Hematopoietic multipotent progenitor cell treated with erythropoietin and hydrocortisone succinate and interleukin-3 and kit ligand, for 15 days (in vitro differentiated cells): ENCODE measurements at regions not wholly inside any gene's neighbourhood (a gene's known extent, or its start where the extent isn't known, plus 50 kb on each side); places are given as distances from the start of the nearest gene placed in this dataset.
"Not testable (repeated sequence)": the region's sequence is repeated elsewhere in the genome, so short reads cannot be mapped to it uniquely, and the experiment has no call there.

ENCODE experiments used
- DNase-seq: peaks from one replicate; pipeline ENCODE4 v3.0.0-alpha.2; 2015; ENCODE audit warnings: low spot score

DNA sequence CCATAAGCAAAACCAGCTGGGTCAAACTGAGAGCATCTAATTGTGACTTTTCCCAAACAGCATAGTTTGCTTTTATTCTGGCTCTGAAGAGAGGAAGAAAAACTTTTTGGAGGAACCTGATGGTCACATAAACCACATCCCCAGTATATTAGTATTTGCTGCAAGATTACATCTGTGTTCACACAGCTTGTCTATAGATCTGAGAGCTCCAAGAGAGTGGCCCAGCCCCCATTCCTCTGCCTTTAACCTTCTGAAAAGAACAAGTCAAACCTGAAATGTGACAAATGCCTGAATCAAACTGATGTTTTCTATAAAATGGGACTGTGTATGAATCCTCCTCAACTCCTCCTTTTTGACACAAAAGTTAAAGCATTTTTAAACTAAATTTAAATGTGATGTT is 435.2 kb downstream of the ZNF479 start:
- DNase-seq: not testable (repeated sequence)

DNA sequence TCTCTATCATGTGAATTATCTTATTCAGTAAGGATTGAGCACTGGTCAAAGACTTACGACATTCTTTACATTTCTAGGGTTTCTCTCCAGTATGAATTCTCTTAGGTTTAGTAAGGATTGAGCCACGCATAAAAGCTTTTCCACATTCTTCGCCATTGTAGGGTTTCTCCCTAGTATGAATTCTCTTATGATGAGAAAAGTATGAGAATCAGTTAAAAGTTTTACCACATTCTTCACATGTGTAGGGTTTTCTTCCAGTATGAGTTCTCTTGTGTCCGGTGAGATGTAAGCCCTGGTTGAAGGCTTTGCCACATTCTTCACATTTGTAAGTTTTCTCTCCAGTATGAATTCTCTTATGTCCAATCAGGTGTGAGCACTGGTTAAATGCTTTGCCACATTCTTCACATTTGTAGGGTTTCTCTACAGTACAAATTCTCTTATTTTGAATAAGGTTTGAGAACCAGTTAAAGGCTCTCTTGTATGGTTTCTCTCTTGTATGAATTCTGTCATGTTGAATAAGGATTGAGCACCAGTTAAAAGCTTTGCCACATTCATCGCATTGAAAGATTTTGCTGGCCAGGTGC is 445.9 kb downstream of the ZNF479 start:
- DNase-seq: no peak

DNA sequence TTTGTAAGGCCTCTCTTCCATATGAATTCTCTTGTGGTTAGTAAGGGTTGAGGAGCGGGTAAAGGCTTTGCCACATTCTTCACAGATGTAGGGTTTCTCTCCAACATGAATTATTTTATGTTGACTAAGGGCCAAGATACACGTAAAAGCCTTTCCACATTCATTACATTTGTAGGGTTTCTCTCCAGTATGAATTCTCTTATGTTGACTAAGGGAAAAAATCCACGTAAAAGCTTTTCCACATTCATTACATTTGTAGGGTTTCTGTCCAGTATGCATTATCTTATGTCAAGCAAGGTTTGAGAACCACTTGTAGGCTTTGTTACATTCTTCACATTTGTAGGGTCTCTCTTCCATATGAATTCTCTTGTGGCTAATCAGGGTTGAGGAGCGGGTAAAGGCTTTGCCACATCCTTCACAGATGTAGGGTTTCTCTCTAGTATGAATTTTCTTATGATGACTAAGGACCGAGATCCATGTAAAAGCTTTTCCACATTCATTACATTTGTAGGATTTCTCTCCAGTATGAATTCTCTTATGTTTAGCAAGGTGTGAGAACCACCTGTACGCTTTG is 493.0 kb downstream of the ZNF479 start:
- no peak for DNase-seq

DNA sequence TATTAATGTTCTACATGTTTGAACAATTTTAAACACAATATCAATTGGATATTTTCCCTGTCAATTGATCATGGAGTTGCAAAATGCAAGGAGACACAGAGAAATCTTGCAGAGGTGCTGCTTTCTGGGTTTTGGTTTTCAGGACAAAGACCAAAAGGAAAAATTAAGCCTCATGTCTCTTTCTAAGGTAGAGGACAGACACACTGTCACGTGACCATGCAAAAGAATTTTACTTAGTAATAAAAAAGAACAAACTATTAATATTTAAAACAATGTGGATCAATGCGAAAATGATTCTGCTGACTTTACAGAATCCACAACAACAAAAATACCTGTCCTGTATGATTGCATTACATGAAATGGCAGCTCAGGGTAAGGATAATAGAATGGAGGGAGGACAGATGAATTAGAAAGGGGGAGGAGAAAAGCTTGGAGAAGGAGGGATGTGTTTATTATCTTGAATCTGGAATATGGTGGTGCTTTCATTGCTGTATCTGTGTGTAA is 493.7 kb upstream of the NUPR2 start:
- no peak for DNase-seq

DNA sequence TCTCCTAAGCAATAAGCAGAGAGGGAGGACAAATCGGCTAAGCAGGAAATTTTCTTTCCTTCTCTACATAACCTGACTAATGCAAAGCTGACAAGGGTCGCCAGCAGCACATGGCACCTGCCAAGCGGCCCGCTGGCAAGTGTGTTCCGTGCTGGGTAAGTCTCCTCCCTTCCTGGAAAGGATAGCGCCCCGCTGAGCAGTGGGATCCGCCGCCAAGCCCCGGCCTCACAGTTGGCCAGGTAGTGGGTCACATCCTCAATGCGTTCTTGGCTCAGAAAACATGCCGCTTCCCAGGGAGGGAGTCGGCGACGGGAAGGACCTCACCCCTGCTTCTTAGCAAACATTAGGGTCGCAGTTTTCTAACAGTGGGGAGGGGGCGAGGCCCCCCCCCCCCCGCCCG is 488.9 kb upstream of the NUPR2 start:
- no peak for DNase-seq

DNA sequence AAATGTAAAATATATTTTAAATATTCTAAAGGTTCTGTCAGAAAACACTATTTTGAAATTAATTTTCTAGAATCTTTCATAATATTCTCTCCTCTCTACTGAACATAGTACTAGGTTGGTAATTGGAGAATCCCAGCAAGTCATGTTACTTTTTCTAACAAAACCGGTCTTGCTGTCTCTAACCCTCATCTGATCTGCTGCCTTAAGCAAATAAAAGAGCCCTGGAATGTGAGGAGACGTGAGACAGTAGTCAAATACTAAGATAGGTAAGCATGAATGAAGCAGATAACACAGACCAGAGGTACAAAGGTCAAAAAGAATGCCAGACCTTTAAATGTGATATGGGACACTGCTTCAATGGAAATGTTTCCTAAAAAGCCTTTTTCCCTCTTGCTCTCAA is 462.4 kb upstream of the NUPR2 start:
- no peak for DNase-seq

DNA sequence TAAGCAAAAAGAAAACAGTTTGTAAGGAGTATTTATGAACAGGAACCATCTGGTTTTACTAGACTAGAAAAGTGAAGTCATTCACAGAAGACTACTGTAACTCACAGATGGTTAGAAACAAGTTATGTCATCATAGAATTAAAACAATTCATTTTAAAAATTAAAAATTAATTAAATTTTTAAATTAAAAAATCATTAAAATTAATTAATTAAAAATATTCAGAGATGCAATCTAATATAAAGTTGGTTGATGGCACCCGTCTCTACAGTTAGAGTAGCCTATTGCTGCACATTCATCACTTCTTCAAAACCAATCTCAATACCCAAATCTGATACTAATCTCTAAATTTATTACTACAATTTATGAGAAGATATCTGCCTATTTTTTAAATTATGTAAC is 454.8 kb upstream of the NUPR2 start:
- DNase-seq: no peak

DNA sequence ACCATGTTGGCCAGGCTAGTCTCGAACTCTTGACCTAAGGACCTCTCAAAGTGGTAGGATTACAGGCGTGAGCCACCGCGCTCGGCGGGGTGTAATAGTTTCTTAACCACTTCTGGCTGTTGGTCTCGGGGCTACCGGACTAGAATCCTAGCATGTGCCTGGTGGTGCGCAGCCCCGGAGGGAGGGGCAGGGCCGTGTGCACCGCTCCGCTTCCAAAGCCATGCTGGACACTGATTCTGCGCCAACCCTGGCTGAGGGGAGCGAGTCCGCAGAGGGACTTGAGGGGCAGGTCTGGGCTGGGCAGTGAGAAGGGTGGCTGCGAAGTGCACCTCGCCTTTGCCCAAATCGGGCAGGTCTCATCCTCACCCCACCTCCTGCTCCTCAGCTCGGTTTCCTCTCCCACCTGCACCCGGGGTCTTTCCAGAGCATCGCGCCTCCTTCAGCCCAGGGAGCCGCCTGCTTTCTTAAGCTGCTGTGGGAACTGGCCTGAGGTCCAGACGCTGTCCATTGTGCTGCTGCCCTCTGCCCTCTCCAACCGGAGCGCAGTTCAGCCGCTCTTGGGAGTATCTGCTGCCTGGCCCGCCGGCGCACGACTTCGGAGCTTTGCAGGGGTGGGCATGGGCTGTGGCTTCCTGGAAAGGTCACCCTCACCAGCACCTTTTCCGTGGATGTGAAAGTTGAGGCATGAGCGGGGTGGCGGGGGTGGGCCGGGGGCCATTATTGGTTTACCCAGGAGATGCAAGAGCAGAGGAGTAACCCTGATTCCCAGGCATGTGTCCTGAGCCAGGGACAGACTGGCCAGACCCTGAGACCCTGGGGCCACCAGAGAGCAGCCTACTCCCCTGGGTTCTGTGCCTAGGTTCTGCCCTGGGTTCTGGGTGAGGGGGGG is 422.6 kb upstream of the NUPR2 start:
- no peak for DNase-seq

DNA sequence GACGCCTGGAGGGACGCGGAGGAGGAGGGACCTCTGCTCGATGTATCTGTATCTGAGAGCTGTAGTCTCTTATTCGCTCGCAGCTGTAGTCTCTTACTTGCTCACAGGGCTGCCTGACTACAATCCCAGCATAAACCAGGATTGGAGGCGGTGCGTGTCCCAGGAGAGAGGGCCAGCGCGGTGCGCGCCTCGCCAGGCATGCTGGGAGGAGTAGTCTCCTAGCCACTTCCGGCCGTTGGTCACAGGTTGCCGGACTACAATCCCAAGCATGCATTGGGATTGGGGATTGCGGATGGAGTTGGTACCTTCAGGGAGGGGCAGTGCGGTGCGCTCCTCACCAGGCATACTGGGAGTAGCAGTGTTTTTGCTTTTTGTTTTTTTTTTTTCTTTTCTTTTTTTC is 421.7 kb upstream of the NUPR2 start:
- no peak for DNase-seq

DNA sequence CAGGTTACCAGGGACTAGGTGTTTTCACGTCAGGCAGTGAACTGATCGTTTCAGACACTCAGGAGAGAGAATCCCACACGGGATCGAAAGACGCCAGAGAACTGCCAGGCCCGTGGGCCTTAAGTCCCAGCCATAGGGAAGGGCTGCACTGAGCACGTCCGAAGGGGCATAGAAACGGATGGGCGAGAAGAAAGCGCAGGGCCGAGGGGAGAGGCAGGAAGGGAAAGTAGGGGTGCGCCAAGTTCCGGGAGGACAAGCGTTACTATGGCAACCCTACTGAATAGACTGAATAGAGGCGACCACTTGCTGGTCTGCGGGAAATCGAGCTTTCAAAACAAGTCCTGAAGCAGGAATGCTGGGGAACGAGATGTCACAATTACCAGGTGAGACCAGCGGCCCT is 421.3 kb upstream of the NUPR2 start:
- DNase-seq: no peak

DNA sequence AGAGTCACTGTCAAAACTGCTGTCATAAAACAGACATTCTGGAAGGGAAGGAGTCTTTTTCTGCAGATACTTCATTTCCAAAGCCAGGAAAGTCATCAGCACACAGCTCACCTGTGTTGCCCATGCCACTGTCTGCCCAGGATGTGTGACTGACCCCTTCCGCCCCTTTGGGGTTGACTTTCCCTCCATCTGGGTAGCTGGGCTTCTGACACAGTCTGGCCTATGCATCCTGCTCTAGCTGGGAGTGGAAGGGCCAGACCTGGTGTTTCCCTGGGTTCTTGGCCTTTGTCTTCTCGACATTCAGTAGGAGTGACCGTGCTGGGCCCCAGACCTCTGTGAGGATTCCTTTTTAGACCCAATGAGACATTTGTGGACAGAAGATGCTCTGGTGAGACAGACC is 378.9 kb upstream of the NUPR2 start:
- DNase-seq: no peak

DNA sequence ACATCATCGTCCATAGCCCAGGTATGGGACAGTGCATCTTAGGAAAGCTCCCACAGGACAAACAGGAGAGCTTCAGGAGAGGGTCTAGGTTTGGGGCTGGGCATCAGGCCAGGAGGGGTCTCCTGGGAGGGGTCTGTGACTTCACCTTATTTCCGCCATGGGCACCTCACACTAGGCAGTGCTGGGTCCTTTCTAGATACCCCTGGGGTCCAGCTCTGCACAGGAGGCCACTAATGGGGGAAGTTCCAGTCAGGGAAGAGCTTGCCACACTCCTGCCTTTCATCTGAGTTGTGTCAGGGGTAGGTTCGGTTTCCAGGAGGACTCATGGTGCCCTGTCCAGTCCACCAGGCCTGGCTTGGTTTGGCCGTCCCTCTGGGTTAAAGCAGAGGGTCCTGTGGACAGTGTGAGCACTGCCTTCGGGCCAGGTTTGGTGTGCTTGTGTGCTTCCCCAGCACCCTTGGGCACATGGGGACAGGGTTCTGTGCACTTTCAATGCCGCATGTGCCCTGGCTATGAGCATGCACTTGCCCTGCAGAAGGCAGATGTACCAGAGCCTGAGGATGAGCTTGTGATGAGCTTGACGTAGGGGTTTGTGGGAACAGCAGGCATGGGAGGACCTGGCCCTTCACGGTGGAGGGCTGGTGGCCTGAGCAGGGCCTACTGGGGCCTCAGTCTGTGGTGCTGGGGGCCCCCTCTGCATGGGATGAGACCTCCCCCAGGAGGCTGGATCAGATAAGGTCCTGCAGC is 377.7 kb upstream of the NUPR2 start:
- DNase-seq: no peak

DNA sequence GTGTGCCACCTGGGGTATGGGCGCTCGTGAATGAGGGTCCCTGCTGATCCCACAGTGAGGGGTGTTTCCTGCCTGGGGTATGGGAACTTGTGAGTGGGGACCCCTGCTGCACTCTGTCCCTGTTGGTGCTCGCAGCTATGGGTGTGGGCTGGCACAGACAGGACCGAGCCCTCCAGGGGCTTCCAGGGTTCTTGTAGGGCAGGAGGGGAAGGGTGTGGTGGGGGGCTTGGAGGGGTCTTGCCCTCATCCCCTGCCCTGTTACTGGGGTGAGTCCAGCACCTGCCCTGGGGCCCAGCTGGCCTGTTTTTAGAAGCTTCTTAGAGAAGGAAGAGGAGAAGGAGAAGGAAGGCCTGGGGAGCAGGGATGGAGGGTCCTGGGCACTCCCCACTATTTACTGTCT is 377.0 kb upstream of the NUPR2 start:
- DNase-seq: no peak

DNA sequence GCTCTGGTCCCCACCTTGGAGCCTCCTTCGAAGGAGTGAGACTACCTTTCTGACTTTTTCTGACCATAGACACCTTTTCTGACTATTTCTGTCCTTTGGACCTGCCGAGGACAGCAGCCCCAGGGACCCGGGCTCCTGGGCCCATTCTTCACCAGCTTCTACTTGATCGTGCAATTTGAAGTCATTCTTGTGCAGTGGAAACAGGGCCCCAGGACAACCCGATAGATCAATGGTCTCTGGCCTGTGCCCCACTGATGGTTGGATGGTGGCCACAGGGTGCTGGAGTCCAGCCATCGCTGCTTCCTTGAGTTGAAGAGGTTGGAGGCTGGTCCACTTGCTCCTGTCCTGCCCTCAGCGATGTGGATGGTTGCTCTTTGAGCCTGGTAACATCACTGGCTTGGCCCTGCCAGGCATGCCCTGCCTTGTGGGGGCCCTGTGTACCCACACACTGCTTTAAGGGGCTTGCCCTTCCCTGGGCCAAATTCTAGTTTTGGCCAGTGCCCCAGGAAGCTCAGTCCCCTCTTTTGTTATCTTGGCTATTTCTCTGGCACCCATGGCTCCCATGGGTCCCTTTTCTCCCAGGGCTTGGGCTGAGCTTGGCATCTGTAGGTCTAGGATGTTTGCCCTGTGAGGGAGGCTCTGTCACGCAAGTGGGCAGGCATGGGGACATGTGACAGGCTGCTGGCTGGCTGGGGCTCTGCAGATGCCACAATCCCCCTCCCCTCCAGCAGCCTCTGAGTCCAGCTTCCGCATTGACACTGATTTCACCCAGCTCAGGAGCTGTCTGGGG is 375.6 kb upstream of the NUPR2 start:
- no peak for DNase-seq

DNA sequence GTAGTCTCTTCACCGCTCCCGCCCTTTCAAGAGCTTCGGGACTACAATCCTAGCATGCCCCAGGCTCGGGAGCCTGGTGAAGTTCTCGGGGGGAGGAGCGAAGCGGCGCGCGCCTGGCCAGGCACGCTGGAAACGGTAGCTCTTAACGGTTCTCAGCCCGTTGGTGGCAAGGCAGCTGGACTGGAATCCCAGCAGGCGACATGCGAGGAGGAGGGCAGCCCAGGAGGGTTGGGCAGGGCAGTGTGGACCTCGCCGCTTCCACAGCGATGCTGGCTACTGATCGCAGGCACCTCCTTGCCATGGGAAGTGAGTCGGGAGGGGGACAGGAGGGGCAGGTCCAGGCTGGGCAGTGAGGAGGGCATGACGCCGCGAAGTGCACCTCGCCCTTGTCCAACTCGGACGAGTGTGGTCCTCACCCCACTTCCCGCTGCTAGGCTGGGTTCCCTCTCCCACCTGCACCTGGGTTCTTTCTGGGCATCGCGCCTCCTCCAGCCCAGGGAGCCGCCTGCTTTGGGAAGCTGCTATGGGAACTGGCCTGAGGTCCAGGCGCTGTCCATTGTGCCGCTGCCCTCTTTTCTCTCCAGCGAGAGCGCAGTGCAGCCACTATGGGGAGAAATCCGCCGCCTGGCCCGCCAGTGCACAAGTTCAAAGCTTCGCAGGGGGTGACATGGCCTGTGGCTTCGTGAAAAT is 367.8 kb upstream of the NUPR2 start:
- DNase-seq: no peak

DNA sequence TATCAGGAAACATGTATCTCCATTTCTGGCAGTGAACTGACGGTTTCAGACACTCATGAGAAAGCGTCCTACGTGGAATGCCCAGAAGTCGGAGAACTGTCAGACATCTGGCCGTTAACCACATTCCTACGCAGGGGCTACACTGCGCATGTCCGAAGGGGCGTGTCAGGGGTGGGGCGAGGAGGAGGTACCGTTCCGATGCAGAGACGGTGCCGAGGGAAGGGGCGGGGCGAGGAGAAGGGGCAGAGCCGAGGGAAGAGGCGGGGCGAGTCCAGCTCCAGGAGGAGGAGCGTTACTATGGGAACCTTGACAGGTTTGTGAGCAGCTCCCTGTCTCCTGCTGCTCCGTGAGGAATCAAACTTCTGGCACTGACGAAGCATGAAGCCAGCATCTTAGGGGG is 366.9 kb upstream of the NUPR2 start:
- DNase-seq: no peak

DNA sequence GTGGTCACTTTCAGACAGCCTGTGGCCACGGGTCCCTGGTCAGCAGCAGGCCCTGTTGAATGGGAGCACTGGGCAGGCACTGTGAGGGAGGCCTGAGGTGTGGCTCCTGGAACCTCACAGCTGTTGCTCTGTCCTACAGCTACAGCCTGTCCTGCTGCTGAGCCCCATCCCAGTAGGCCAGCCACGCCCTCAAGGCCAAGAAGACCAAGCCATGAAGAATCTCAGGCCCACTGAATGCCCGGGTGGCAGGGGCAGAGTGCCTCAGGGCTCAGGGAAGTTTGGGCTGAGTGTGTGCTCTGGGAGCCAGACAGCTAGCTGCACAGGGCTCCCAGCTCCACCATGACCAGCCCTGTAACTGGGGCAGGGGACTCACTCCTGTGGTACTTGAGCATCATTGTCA is 363.5 kb upstream of the NUPR2 start:
- DNase-seq: no peak

DNA sequence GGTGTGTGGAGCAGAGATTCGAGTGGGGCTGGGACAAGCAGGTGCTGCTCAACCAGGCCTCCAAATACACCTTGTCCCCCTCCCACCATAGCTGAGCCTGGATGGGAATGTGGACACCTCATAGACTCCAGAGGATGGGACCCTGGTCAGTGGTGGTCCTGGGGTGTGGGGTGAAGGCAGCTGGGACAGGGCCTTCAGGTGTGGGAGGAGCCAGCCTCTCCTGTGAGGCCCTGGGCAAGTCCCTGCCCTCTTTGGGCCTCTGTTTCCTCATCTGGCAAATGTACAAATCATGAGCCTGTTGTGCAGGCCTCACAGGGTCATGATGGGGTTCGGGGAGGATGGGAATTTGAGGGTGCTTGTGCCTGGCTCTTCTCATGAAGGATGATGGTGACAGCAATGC is 362.9 kb upstream of the NUPR2 start:
- no peak for DNase-seq

DNA sequence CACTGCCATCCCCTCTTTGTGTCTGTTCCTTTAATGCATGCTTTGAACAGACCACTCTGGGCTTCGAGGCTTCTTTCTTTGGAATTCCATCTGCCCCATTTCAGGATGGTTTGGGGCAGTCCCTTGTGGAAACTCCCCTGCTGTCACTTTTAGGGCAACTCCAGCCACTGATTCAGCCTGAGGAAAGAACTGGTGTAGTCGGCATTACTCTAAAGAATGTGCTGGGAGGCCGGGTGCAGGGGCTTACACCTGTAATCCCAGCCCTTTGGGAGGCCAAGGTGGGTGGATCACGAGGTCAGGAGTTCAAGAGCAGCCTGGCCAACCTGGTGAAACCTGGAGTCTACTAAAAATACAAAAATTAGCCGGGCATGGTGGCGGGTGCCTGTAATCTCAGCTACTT is 358.1 kb upstream of the NUPR2 start:
- no peak for DNase-seq

DNA sequence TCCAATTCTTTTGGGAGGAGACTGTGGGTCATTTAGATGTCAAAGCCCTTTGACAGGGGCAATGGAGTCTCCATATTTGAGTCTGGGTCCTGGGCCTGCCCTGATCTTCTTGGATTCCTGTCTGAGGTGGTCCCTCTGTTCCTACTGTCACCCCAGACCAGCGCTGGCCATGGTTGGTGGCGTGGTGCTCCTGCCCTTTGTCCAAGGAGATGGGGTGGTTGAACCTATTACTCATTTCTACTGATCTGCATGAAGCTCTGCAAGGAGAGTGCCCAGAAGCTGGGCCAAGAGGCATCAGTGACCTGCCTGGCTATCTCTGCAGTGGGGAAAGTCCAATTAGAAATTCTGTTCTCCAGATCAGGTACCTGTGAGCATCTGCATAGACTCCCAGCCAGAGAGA is 355.6 kb upstream of the NUPR2 start:
- no peak for DNase-seq
